ENCODE measurements at regions not wholly inside any gene's neighbourhood (a gene's known extent, or its start where the extent isn't known, plus 50 kb on each side); places are given as distances from the start of the nearest gene placed in this dataset.
"Not testable (repeated sequence)": the region's sequence is repeated elsewhere in the genome, so short reads cannot be mapped to it uniquely, and the experiment has no call there.

DNA sequence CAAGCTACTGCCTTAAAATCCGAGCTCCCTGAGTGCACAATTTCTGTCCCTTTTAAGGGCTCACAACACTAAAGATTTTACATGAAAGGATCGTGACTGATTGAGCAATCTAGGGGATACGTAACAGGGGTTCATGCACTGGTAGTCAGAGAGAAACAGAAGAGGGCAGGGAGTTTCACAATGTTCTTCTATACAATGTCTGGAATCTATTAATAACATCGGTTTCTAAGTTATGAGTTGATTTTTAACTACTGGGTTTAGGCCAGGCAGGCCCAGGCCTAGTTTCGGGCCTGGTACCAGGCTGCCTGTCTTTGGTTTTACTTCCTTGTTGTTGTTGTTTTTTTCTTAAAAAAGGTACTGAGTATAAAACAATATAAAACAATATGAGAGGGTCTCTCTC lies 632.4 kb upstream of the AMOT start:
- DNase-seq, result not testable (repeated sequence)

GRCh38 chrX:113470166-113470565 lies 629.5 kb upstream of the AMOT start:
- no peak for DNase-seq

DNA sequence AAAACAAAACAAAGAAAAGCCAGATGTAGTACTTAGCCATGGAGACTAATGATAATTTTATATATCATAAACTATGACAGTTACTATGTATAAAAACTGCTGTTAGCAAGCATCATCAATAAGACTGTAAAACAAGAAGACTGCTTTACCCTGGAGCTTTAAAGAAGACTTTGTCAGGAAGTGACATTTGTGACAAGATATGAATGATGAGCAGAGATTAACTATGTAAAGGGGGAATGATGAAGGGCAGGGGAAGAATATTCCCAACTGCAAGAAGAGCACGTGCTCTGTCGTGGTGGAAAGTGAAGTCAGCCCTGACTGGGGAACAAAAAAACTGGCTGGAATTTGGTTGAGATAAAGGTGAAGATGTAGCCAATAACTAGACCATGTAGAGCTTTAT lies 617.1 kb upstream of the AMOT start:
- DNase-seq, result no peak

- DNase-seq, result no peak
Measured at GRCh38 chrX:113455582-113455981, 615.0 kb upstream of the AMOT start.

GRCh38 chrX:113429011-113429410 lies 588.4 kb upstream of the AMOT start:
- no peak for DNase-seq

- no peak for DNase-seq
Measured at GRCh38 chrX:113422323-113422722, 581.7 kb upstream of the AMOT start.

DNA sequence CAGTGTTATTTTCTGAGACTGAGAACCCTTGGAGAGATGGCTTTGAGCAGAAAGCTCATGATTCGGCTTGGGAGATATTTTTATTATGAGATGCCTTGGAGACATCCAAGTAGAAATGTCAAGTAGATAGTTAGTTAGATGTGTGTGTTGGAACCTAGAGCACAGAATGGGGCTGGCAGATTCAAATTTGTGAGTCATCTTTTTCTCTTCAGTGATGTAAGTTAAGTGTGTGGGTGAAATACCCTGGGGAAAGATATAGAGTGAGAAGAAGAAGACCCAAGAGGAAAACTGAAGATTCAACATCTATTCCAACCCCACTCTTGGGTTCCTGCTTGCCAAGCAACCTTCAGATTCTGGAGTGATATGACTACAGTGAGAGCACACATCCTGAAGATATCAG lies 580.8 kb upstream of the AMOT start:
- DNase-seq, result no peak

DNA sequence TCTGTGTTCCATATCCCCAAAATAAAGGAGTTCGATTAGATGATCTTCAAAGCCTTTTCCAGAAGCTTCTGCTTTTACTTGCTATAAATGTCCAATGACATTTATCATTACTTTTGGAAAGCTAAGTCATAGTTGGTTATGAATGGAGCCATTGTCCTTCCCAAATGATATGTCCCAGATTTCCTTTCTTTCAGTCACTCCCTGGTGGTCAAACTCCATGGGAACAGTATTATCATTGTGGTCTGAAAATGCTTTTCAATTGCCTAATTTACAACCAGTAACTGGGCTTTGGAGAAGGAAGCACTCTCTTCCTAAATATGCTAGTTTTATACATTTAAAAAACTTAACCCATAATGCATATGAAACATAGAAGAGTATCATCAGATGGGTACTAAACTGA lies 571.5 kb upstream of the AMOT start:
- DNase-seq, result no peak

- no peak for DNase-seq
Measured at GRCh38 chrX:113408843-113409242, 568.2 kb upstream of the AMOT start.

- peak; percentile 26 for DNase-seq
Measured at GRCh38 chrX:113400193-113400704, 559.6 kb upstream of the AMOT start.

GRCh38 chrX:113399506-113400192 lies 559.0 kb upstream of the AMOT start:
- peak; percentile 41 for DNase-seq

- no peak for DNase-seq
Measured at GRCh38 chrX:113392355-113392754, 551.7 kb upstream of the AMOT start.

DNA sequence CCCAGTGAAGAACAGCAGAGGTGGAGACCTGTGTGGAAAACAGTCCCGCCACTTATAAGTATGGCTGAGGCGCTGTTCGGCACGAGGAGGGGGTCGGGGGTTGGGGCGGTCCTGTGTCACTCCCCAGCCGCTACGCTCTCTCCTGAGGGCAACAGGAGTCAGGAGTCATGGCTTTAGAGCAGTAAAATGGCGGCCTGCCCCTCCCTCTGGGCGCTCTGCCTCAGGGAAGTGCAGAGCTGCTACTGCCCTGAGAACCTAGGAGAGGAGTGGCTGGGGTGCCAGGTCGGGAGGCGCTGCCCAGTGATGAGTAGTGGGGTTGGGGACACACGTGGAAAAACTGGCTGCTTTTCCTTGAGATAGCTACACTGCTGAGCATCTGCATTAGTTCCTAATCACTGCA lies 551.2 kb upstream of the AMOT start:
- no peak for DNase-seq

DNA sequence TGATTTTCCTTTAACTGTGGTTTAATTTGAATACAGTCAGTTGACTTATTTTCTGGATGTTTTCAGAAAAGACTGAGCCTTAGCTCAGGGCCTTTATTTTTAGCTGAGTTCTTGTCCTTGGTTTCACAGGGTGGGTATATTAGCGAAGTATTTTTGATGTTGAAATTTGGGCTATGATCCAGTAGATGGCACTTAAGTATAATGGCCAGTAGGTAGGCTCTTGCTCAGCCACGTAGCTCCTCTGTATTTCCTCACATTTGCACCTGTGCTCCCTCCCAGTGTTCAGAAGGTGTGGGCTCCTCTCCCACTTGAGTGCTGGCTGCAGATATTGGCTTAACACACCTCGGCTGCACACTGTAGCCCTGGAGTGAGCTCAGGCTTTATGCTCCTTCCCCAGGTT lies 549.9 kb upstream of the AMOT start:
- no peak for DNase-seq

GRCh38 chrX:113389846-113390245 lies 549.2 kb upstream of the AMOT start:
- DNase-seq, result no peak

DNA sequence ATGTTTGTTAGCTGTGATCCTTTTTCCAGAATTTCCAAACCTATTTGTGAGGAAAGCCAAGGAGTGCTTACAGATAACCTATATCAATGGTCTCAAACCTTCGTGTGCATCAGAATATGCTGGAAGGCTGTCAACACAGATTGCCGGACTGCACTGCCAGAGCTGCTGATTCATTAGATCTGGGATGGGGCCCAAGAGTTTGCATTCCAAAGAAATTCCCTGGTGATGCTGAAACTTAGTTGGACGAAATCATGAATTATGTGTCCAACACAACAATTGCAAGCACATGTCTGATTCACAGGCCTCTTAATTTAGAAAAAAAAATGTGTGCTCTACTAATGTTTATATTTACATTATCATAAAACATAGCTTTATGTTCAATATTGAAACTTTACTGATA lies 544.0 kb upstream of the AMOT start:
- DNase-seq, result peak; percentile 84

DNA sequence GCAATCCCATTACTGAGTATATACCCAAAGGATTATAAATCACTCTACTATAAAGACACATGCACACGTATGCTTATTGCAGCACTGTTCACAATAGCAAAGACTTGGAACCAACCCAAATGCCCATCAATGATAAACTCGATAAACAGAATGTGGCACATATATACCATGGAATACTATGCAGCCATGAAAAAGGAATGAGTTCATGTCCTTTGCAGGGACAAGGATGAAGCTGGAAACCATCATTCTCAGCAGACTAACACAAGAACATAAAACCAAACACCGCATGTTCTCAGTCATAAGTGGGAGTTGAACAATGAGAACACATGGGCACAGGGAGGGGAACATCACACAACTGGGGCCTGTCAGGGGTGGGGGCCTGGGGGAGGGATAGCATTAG lies 532.8 kb upstream of the AMOT start:
- not testable (repeated sequence) for DNase-seq

GRCh38 chrX:113370006-113370405 lies 529.4 kb upstream of the AMOT start:
- no peak for DNase-seq

DNA sequence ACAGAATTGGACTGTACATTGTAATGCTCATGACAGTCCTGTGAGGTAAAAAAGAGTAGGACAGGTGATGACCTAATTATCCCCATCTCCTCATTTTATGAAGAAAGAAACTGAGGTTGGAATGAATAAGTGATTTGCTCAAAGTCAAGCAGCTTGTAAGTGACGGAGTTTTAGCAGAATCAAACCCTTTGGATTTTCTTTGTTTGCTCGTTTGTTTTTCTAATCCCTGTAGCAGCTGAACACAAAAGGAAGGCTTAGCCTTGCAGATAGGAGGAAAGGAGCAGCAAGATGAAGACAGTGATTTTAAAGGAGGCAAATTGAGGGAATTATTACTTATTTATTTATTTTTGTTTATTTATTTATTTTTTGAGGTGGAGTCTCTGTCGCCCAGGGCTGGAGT lies 528.4 kb upstream of the AMOT start:
- DNase-seq, result no peak

GRCh38 chrX:113353134-113353533 lies 512.5 kb upstream of the AMOT start:
- no peak for DNase-seq

GRCh38 chrX:113330416-113330815 lies 489.8 kb upstream of the AMOT start:
- peak; percentile 72 for DNase-seq

GRCh38 chrX:113315927-113316326 lies 475.3 kb upstream of the AMOT start:
- no peak for DNase-seq

- peak; percentile 84 for DNase-seq
Measured at GRCh38 chrX:113305496-113305895, 464.9 kb upstream of the AMOT start.

- no peak for DNase-seq
Measured at GRCh38 chrX:113300580-113300979, 459.9 kb upstream of the AMOT start.

DNA sequence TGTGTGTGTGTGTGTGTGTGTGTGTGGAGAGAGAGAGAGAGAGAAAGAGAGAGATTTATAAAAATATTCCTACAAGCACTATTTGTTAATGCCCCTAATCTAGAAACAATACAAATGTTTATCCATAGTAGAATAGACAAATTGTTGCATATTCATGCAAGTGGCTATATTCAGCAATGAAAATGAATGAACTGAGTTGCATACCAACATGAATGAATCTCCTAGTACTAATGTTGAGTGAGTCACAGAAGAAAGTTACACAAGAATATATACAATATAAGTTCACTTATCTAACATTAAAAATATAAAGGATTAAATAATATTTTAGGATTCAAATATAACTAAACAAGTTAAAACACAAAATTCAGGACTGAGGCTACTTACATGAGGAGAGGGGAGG lies 456.8 kb upstream of the AMOT start:
- DNase-seq, result peak; percentile 52
